ENCODE measurements at regions not wholly inside any gene's neighbourhood (a gene's known extent, or its start where the extent isn't known, plus 50 kb on each side); places are given as distances from the start of the nearest gene placed in this dataset.
"Not testable (repeated sequence)": the region's sequence is repeated elsewhere in the genome, so short reads cannot be mapped to it uniquely, and the experiment has no call there.

DNA sequence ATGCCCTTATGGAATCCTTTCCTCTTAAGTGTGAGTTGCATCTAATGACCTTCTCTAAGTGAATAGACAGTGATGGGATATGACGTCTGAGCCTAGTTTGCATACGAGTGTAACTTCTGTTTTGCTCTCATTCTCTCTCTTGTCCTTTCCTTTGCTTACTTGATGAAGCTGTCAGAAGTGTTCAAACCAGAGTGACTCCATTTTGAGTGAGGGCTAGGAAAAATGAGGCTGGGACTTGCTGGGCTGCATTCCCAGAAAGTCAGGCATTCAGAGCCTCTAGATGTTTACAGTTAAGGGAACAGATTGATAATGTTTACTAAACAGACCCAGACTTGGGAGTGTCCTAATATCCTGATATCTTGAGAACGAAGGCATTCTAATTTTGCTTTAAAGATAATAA lies 311.2 kb upstream of the SOX4 start:
- H3K27ac ChIP-seq; ATAC-seq; H3K4me3 ChIP-seq; H3K27me3 ChIP-seq; DNase-seq; H3K4me1 ChIP-seq; H3K36me3 ChIP-seq; H3K9me3 ChIP-seq; intact Hi-C loops (cut with DNase I): not testable (repeated sequence)
- WGBS (ENCODE audit: insufficient coverage, low coverage, low lambda C conversion rate, missing lambda C conversion rate), result 61% methylated on average over 3 of the region's 3 CpGs

- Histone ChIP-seq H3K4me3 (no peak overlapping the region), H3K9me3 (no peaks in the 10 kb centered on the region), H3K36me3 (no peaks in the 10 kb centered on the region), H3K4me1 (no peaks in the 10 kb centered on the region), H3K27ac (no peak overlapping the region), H3K27me3 (no peaks in the 10 kb centered on the region)
- DNase-seq (no peak), ATAC-seq (no peak)
- intact Hi-C loops (cut with DNase I), result no loop called here
- TF ChIP-seq, protein P1, sequence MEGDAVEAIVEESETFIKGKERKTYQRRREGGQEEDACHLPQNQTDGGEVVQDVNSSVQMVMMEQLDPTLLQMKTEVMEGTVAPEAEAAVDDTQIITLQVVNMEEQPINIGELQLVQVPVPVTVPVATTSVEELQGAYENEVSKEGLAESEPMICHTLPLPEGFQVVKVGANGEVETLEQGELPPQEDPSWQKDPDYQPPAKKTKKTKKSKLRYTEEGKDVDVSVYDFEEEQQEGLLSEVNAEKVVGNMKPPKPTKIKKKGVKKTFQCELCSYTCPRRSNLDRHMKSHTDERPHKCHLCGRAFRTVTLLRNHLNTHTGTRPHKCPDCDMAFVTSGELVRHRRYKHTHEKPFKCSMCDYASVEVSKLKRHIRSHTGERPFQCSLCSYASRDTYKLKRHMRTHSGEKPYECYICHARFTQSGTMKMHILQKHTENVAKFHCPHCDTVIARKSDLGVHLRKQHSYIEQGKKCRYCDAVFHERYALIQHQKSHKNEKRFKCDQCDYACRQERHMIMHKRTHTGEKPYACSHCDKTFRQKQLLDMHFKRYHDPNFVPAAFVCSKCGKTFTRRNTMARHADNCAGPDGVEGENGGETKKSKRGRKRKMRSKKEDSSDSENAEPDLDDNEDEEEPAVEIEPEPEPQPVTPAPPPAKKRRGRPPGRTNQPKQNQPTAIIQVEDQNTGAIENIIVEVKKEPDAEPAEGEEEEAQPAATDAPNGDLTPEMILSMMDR (IDR thresholded peaks at IDR 0.05), result no peak
- no peak for TF ChIP-seq POLR2A (IDR thresholded peaks at IDR 0.05)
- 72% methylated on average over 3 of the region's 3 CpGs for WGBS (ENCODE audit: insufficient coverage, low coverage, low lambda C conversion rate, missing lambda C conversion rate)
Observed at GRCh38 chr6:21284166-21284565, 309.4 kb upstream of the SOX4 start.

DNA sequence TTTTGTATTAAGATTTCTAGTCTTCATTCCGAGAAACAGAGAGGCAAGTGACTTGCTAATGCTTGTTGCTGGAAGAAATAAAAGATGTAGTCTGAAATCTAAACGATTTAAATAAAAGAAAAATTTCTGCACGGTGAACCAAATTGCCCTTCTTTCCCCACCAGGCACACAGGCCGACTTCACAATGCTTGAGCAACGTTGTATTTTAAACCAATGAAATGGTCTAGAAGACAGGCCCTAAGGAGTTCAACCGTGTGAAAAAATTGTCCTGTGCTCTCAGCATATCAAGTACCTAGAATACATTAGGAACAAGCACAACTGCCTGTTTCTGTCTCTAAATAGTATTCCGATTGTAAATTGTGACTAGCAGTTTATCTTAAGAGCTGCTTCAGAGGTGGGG lies 308.8 kb upstream of the SOX4 start:
- no peak for DNase-seq

DNA sequence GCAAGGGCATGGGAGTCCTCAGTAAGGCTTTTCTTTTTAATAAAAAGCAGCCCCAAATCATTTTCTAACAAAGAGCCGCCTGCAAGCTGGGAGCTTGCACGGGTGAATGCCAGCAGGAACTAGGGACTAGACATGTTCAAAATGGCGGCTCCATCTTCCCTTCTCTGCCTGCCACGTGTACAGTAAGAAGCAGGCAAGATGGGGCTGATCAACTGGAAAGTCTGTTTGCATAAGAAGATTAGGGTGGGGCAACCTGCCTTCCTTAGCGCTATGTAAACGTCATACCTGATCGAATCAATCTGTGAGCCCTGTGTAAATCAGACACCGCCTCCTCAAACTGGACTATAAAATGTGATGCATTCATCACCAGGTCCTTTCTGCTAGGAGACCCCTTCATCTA lies 299.4 kb upstream of the SOX4 start:
- intact Hi-C loops (cut with DNase I), result no loop called here
- no peaks in the 10 kb centered on the region for H3K27me3 ChIP-seq
- H3K9me3 ChIP-seq, result no peaks in the 10 kb centered on the region
- TF ChIP-seq POLR2A (IDR thresholded peaks at IDR 0.05), result no peak
- TF ChIP-seq, protein P1 (IDR thresholded peaks at IDR 0.05), result no peak
- no peak for ATAC-seq
- no peaks in the 10 kb centered on the region for H3K4me1 ChIP-seq
- H3K36me3 ChIP-seq, result no peaks in the 10 kb centered on the region
- DNase-seq, result no peak
- no peak overlapping the region for H3K27ac ChIP-seq
- H3K4me3 ChIP-seq, result no peak overlapping the region
- WGBS (ENCODE audit: insufficient coverage, low coverage, low lambda C conversion rate, missing lambda C conversion rate), result 65% methylated on average over 6 of the region's 8 CpGs

More for the DNA sequence above, 308.8 kb upstream of the SOX4 start:
- WGBS (ENCODE audit: insufficient coverage, low coverage, low lambda C conversion rate, missing lambda C conversion rate), result 68% methylated on average over 7 of the region's 7 CpGs
- intact Hi-C loops (cut with DNase I), result no loop called here
- Histone ChIP-seq H3K36me3 (no peaks in the 10 kb centered on the region), H3K4me1 (no peaks in the 10 kb centered on the region), H3K27me3 (no peaks in the 10 kb centered on the region), H3K27ac (no peak overlapping the region), H3K9me3 (no peaks in the 10 kb centered on the region), H3K4me3 (no peak overlapping the region)
- ATAC-seq, result no peak
- TF ChIP-seq POLR2A (IDR thresholded peaks at IDR 0.05), result no peak
- TF ChIP-seq, protein P1 (IDR thresholded peaks at IDR 0.05), result no peak

- intact Hi-C loops (cut with DNase I), result no loop called here
Observed at GRCh38 chr6:21295506-21296240, 297.9 kb upstream of the SOX4 start.

More at GRCh38 chr6:21295506-21296240, 297.9 kb upstream of the SOX4 start:
- no peak overlapping the region for H3K4me3 ChIP-seq
- no peaks in the 10 kb centered on the region for H3K9me3 ChIP-seq
- DNase-seq (no peak), ATAC-seq (no peak)
- H3K36me3 ChIP-seq, result no peaks in the 10 kb centered on the region
- H3K4me1 ChIP-seq, result no peaks in the 10 kb centered on the region
- no peak overlapping the region for H3K27ac ChIP-seq
- WGBS (ENCODE audit: insufficient coverage, low coverage, low lambda C conversion rate, missing lambda C conversion rate), result 77% methylated on average over 6 of the region's 6 CpGs
- TF ChIP-seq, protein P1 (IDR thresholded peaks at IDR 0.05), result no peak
- TF ChIP-seq POLR2A (IDR thresholded peaks at IDR 0.05), result no peak
- H3K27me3 ChIP-seq, result no peaks in the 10 kb centered on the region
